Left ventricle myocardium inferior (tissue), 1 donor: ENCODE measurements at regions not wholly inside any gene's neighbourhood (a gene's known extent, or its start where the extent isn't known, plus 50 kb on each side); places are given as distances from the start of the nearest gene placed in this dataset.

Experiments used
- DNase-seq: peaks from one replicate; pipeline ENCODE4 v3.0.0-alpha.2; 2020
- H3K27ac ChIP-seq: fragments of 200-600 bp; replicated peaks from 2 replicates; pipeline ENCODE4 v1.8.0; 2021
- H3K27me3 ChIP-seq: fragments of 200-600 bp; 2 replicates; pipeline ENCODE4 v1.8.0; 2021; ENCODE audit warnings: low read depth
- H3K36me3 ChIP-seq: fragments of 200-600 bp; 2 replicates; pipeline ENCODE4 v1.8.0; 2021
- H3K4me1 ChIP-seq: fragments of 200-600 bp; 2 replicates; pipeline ENCODE4 v1.8.0; 2021
- H3K4me3 ChIP-seq: fragments of 200-600 bp; 2 replicates; pipeline ENCODE4 v1.8.0; 2021; ENCODE audit warnings: mild to moderate bottlenecking, moderate library complexity
- H3K9me3 ChIP-seq: fragments of 200-600 bp; replicated peaks from 2 replicates; pipeline ENCODE4 v1.8.0; 2021
- intact Hi-C: fragments of 100-400 bp; cut with micrococcal nuclease; formaldehyde crosslinking; loops from one replicate; pipeline ENCODE4 v1.11.0; 2022
- TF ChIP-seq, protein P1 (sequence below): fragments of 200-600 bp; IDR thresholded peaks from 2 replicates; pipeline ENCODE4 v1.8.0; 2021; ENCODE audit warnings: antibody characterized with exemption, mild to moderate bottlenecking, borderline replicate concordance
- donor health status: DM: no; HTN: yes; CAD: no; lungs with severe emphysema.

DNA sequence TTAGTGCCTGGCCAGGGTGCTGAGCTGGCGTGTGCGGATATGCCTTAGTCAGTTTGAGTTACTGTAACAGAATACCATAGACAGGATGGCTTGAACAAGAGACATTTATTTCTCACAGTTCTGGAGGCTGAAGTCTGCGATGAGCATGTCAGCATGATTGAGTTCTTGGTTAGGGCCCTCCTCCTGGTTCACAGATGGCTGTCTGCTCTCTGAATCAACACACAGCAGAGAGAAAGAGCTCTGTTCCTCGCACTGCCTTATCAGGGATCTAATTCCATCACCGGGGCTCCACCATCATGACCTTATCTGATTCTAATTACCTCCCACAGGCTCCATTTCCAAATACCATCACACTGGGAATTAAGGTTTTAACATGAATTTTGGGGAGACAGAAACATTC, 386.6 kb upstream of the DPH6 start:
- TF ChIP-seq, protein P1, sequence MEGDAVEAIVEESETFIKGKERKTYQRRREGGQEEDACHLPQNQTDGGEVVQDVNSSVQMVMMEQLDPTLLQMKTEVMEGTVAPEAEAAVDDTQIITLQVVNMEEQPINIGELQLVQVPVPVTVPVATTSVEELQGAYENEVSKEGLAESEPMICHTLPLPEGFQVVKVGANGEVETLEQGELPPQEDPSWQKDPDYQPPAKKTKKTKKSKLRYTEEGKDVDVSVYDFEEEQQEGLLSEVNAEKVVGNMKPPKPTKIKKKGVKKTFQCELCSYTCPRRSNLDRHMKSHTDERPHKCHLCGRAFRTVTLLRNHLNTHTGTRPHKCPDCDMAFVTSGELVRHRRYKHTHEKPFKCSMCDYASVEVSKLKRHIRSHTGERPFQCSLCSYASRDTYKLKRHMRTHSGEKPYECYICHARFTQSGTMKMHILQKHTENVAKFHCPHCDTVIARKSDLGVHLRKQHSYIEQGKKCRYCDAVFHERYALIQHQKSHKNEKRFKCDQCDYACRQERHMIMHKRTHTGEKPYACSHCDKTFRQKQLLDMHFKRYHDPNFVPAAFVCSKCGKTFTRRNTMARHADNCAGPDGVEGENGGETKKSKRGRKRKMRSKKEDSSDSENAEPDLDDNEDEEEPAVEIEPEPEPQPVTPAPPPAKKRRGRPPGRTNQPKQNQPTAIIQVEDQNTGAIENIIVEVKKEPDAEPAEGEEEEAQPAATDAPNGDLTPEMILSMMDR, result no peak
- intact Hi-C loops, result no loop called here
- DNase-seq, result no peak
- H3K27ac ChIP-seq, result no peak overlapping the region
- no peak overlapping the region for H3K4me3 ChIP-seq
- H3K4me1 ChIP-seq, result no peaks in the 10 kb centered on the region
- H3K9me3 ChIP-seq, result no peaks in the 10 kb centered on the region
- no peaks in the 10 kb centered on the region for H3K27me3 ChIP-seq
- H3K36me3 ChIP-seq, result no peaks in the 10 kb centered on the region

- Histone ChIP-seq H3K4me1 (no peaks in the 10 kb centered on the region), H3K27me3 (no peaks in the 10 kb centered on the region), H3K9me3 (no peaks in the 10 kb centered on the region), H3K36me3 (no peaks in the 10 kb centered on the region), H3K27ac (no peak overlapping the region), H3K4me3 (no peak overlapping the region)
- intact Hi-C loops, result no loop called here
- no peak for DNase-seq
- TF ChIP-seq, protein P1, result no peak
These were observed 387.6 kb upstream of the DPH6 start for GRCh38 chr15:35933531-35933930.

DNA sequence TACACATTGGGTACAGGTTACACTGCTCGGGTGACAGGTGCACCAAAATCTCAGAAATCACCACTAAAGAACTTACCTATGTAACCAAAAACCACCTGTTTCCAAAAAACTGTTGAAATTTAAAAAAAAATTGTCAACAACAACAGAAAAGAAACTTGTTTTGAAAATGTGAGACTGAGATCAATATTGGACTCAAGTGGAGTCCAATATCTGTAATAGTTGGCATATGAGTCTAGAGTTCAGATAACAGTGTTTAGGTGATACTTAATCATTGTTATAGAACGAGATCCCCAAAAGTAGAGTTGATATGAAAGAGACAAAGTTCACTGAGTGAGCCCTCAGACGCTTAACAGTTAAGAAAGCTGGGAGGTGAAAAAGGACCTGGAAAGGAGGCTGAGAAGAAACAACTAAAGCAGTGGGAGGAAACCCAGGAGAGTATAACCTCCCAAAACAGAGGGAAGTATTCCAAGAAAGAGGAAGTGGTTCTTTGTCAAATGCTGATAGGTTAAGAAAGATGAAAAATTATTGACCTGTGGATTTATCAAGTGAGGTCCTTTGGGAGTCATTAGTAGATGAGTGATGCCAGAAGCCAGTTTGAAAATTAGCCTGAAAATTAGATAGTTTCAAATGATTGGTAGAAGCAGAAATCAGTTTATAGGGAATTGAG, 388.6 kb upstream of the DPH6 start:
- Histone ChIP-seq H3K4me3 (no peak overlapping the region), H3K36me3 (no peaks in the 10 kb centered on the region), H3K9me3 (no peaks in the 10 kb centered on the region), H3K27ac (no peak overlapping the region), H3K4me1 (no peaks in the 10 kb centered on the region), H3K27me3 (no peaks in the 10 kb centered on the region)
- intact Hi-C loops, result no loop called here
- DNase-seq, result no peak
- TF ChIP-seq, protein P1, result no peak

DNA sequence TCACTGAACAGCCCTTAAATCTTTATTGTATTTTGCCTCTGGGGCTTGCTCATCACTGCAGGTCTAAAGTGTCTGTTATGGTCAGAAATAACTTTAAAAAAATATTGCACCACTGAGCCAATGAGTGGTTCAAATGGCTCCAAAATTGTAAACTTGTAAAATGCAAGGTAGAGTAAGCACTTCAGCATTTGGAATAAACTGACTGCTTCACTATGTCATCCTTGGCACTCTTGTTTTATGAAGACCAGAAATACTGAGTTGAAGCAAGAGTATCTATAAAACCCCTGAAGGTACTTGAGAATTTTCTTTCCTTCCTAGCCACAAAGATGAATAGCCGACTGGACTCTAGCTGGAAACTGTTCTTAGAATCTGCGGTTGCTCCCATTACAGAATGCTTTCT, 390.3 kb upstream of the DPH6 start:
- DNase-seq, result no peak
- intact Hi-C loops, result no loop called here

DNA sequence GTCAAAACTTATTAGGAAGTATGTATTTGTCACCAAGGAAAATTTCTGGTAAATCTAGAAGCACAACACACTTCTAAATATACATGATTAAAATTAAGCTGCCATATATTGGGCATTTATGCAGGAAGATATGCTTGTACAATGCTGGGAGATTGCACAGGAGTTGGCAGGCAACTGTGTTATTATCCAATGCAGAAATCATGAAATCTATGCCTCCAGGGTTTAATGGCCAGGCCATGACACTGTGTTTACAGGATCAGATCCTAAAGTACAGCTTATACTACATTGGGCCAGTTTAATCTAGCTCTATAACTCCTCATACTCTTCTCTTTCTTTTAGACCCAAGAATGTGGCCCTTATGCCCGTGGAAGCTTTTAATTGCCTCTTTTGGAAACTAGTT, 391.4 kb upstream of the DPH6 start:
- intact Hi-C loops, result no loop called here
- no peak overlapping the region for H3K4me3 ChIP-seq
- no peaks in the 10 kb centered on the region for H3K4me1 ChIP-seq
- DNase-seq, result no peak
- no peaks in the 10 kb centered on the region for H3K36me3 ChIP-seq
- TF ChIP-seq, protein P1, result no peak
- H3K27me3 ChIP-seq, result no peaks in the 10 kb centered on the region
- no peak overlapping the region for H3K27ac ChIP-seq
- H3K9me3 ChIP-seq, result no peaks in the 10 kb centered on the region

More for the DNA sequence above, 390.3 kb upstream of the DPH6 start:
- no peak overlapping the region for H3K4me3 ChIP-seq
- no peak overlapping the region for H3K27ac ChIP-seq
- no peaks in the 10 kb centered on the region for H3K27me3 ChIP-seq
- no peaks in the 10 kb centered on the region for H3K36me3 ChIP-seq
- no peaks in the 10 kb centered on the region for H3K4me1 ChIP-seq
- no peaks in the 10 kb centered on the region for H3K9me3 ChIP-seq
- TF ChIP-seq, protein P1, result no peak
